Limb (tissue), 2 donors: ENCODE measurements at regions not wholly inside any gene's neighbourhood (a gene's known extent, or its start where the extent isn't known, plus 50 kb on each side); places are given as distances from the start of the nearest gene placed in this dataset.

Experiments
- DNase-seq, 2 donors: peaks; one replicate each; pipeline ENCODE4 v3.0.0-alpha.2; 2016; ENCODE audit errors: extremely low spot score in 2 of 2

GRCh38 chr6:142679907-142680700, 264.9 kb downstream of the HIVEP2 start:
- DNase-seq = no peak

- no peak for DNase-seq
Measured at GRCh38 chr6:142681099-142681498, 263.9 kb downstream of the HIVEP2 start.

GRCh38 chr6:142682985-142683384, 262.0 kb downstream of the HIVEP2 start:
- no peak for DNase-seq

- no peak for DNase-seq
Measured at GRCh38 chr6:142683714-142684141, 261.2 kb downstream of the HIVEP2 start.

- no peak for DNase-seq
Measured at GRCh38 chr6:142684371-142684770, 260.6 kb downstream of the HIVEP2 start.

GRCh38 chr6:142685852-142686506, 259.0 kb downstream of the HIVEP2 start:
- no peak for DNase-seq

GRCh38 chr6:142686507-142686887, 258.5 kb downstream of the HIVEP2 start:
- DNase-seq = no peak

- DNase-seq = peak; percentile 74 to 84
Measured at GRCh38 chr6:142692942-142693341, 252.0 kb downstream of the HIVEP2 start.

- DNase-seq = no peak
Measured at GRCh38 chr6:142693441-142693840, 251.5 kb downstream of the HIVEP2 start.

- no peak for DNase-seq
Measured at GRCh38 chr6:142694054-142694453, 250.9 kb downstream of the HIVEP2 start.

- no peak for DNase-seq
Measured at GRCh38 chr6:142695016-142695415, 250.0 kb downstream of the HIVEP2 start.

- peak in 1 of 2 donors; percentile 67 for DNase-seq
Measured at GRCh38 chr6:142696123-142697000, 248.6 kb downstream of the HIVEP2 start.

- no peak for DNase-seq
Measured at GRCh38 chr6:142697001-142697335, 248.0 kb downstream of the HIVEP2 start.

- DNase-seq = no peak
Measured at GRCh38 chr6:142697922-142698321, 247.1 kb downstream of the HIVEP2 start.

GRCh38 chr6:142698751-142699150, 246.2 kb downstream of the HIVEP2 start:
- no peak for DNase-seq

GRCh38 chr6:142699391-142699790, 245.6 kb downstream of the HIVEP2 start:
- no peak for DNase-seq

- DNase-seq = no peak
Measured at GRCh38 chr6:142700032-142700431, 244.9 kb downstream of the HIVEP2 start.

- DNase-seq = no peak
Measured at GRCh38 chr6:142700671-142701312, 244.2 kb downstream of the HIVEP2 start.
